ENCODE measurements at regions not wholly inside any gene's neighbourhood (a gene's known extent, or its start where the extent isn't known, plus 50 kb on each side); places are given as distances from the start of the nearest gene placed in this dataset.

DNA sequence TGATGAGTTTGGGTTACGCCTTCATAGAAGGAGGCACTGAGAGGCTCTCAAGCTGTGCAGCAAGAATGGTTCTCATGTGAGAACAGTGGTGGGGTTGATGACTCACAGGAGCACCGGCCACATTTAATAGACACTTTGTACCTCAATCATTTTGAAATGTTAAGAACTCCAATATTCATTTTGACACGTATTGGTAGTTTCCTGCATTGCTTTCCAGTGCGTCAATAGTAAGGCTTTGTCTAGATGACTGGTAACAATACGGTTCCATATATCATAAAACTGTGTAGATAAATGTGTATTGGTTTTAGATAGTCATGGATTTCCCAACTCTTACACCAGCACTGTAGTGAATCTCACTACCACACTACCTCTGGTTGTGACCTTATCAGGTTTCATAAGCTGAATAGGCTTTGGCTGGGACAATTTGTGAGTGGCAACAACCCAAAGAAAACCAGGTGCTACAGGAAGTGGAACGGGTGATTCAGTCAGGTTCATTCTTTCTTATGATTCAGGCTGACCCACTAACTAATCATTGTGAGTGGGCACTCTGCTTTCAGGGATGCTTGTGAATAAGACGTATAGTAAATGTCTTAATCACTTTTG lies 362.6 kb downstream of the KLF5 start:
- ATAC-seq (no peak), DNase-seq (ENCODE audit: low read depth, low spot score) (no peak)
- TF ChIP-seq TCF7L2 (IDR thresholded peaks at IDR 0.05; ENCODE audit: low read depth, low read length) = no peak
- TF ChIP-seq, protein P1, sequence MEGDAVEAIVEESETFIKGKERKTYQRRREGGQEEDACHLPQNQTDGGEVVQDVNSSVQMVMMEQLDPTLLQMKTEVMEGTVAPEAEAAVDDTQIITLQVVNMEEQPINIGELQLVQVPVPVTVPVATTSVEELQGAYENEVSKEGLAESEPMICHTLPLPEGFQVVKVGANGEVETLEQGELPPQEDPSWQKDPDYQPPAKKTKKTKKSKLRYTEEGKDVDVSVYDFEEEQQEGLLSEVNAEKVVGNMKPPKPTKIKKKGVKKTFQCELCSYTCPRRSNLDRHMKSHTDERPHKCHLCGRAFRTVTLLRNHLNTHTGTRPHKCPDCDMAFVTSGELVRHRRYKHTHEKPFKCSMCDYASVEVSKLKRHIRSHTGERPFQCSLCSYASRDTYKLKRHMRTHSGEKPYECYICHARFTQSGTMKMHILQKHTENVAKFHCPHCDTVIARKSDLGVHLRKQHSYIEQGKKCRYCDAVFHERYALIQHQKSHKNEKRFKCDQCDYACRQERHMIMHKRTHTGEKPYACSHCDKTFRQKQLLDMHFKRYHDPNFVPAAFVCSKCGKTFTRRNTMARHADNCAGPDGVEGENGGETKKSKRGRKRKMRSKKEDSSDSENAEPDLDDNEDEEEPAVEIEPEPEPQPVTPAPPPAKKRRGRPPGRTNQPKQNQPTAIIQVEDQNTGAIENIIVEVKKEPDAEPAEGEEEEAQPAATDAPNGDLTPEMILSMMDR (IDR thresholded peaks at IDR 0.05) = no peak
- TF ChIP-seq, protein P2, sequence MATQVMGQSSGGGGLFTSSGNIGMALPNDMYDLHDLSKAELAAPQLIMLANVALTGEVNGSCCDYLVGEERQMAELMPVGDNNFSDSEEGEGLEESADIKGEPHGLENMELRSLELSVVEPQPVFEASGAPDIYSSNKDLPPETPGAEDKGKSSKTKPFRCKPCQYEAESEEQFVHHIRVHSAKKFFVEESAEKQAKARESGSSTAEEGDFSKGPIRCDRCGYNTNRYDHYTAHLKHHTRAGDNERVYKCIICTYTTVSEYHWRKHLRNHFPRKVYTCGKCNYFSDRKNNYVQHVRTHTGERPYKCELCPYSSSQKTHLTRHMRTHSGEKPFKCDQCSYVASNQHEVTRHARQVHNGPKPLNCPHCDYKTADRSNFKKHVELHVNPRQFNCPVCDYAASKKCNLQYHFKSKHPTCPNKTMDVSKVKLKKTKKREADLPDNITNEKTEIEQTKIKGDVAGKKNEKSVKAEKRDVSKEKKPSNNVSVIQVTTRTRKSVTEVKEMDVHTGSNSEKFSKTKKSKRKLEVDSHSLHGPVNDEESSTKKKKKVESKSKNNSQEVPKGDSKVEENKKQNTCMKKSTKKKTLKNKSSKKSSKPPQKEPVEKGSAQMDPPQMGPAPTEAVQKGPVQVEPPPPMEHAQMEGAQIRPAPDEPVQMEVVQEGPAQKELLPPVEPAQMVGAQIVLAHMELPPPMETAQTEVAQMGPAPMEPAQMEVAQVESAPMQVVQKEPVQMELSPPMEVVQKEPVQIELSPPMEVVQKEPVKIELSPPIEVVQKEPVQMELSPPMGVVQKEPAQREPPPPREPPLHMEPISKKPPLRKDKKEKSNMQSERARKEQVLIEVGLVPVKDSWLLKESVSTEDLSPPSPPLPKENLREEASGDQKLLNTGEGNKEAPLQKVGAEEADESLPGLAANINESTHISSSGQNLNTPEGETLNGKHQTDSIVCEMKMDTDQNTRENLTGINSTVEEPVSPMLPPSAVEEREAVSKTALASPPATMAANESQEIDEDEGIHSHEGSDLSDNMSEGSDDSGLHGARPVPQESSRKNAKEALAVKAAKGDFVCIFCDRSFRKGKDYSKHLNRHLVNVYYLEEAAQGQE (IDR thresholded peaks at IDR 0.05; ENCODE audit: insufficient read depth in 1 of 2, low read depth in 2 of 2, low read length in 1 of 2) = no peak
- TF ChIP-seq POLR2AphosphoS5 (IDR thresholded peaks at IDR 0.05; ENCODE audit: low read depth, low read length) = no peak
- TF ChIP-seq SIN3A (IDR thresholded peaks at IDR 0.05; ENCODE audit: borderline replicate concordance, insufficient read depth, low read depth, low read length) = no peak
- BruUV-seq (replicated peaks) = no TSS peak
- H3K27me3 ChIP-seq (ENCODE audit: control insufficient read depth, insufficient read depth, low read length) = no peaks in the 10 kb centered on the region
- no peaks in the 10 kb centered on the region for H3K4me1 ChIP-seq (ENCODE audit: control insufficient read depth, insufficient read depth, low read length)
- H3K36me3 ChIP-seq (ENCODE audit: control insufficient read depth, insufficient read depth, low read length) = no peaks in the 10 kb centered on the region
- H3K27ac ChIP-seq (ENCODE audit: low read length) = no peak overlapping the region
- H3K9me3 ChIP-seq (ENCODE audit: control insufficient read depth, insufficient read depth, low read depth, low read length) = no peaks in the 10 kb centered on the region
- ChIA-PET CTCF (no interaction called here), POLR2A (no interaction called here)
- intact Hi-C loops (cut with micrococcal nuclease; ENCODE audit: unreplicated experiment) = no loop called here
- in situ Hi-C loops (cut with HindIII; ENCODE audit: low pct_unique_long_range_greater_than_20kb, low sequenced_read_pairs) = no loop called here
- H3K4me3 ChIP-seq (ENCODE audit: low read depth in 2 of 2, low read length in 2 of 2) = no peak overlapping the region

DNA sequence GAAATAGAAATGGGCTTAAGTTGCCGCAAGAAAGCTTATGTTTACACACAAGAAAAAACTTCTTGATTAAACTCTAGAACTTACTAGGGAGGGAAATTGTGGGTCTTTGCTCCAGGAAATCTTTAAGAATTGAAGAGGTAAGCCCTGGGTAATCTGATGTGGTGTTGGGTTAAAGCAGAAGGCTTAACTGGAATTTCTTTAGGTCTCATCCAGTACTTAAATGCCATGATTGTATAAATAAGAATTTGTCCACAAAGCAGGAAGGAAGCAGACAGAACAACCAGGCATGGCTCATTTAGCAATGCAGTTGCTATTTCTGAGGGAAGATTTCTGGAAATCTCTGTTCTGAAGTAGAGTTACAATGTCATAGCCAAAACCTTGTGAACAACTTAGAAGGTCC lies 360.4 kb downstream of the KLF5 start:
- no TSS peak for BruUV-seq (replicated peaks)
- H3K27ac ChIP-seq (ENCODE audit: low read length) = no peak overlapping the region
- H3K27me3 ChIP-seq (ENCODE audit: control insufficient read depth, insufficient read depth, low read length) = no peaks in the 10 kb centered on the region
- no peaks in the 10 kb centered on the region for H3K9me3 ChIP-seq (ENCODE audit: control insufficient read depth, insufficient read depth, low read depth, low read length)
- no peak for TF ChIP-seq POLR2AphosphoS5 (IDR thresholded peaks at IDR 0.05; ENCODE audit: low read depth, low read length)
- TF ChIP-seq, protein P2 (IDR thresholded peaks at IDR 0.05; ENCODE audit: insufficient read depth in 1 of 2, low read depth in 2 of 2, low read length in 1 of 2) = no peak
- no peak for TF ChIP-seq SIN3A (IDR thresholded peaks at IDR 0.05; ENCODE audit: borderline replicate concordance, insufficient read depth, low read depth, low read length)
- no peak for TF ChIP-seq TCF7L2 (IDR thresholded peaks at IDR 0.05; ENCODE audit: low read depth, low read length)
- TF ChIP-seq, protein P1 (IDR thresholded peaks at IDR 0.05) = no peak
- ATAC-seq (no peak), DNase-seq (ENCODE audit: low read depth, low spot score) (no peak)
- in situ Hi-C loops (cut with HindIII; ENCODE audit: low pct_unique_long_range_greater_than_20kb, low sequenced_read_pairs) = no loop called here
- H3K4me1 ChIP-seq (ENCODE audit: control insufficient read depth, insufficient read depth, low read length) = no peaks in the 10 kb centered on the region
- H3K36me3 ChIP-seq (ENCODE audit: control insufficient read depth, insufficient read depth, low read length) = no peaks in the 10 kb centered on the region
- intact Hi-C loops (cut with micrococcal nuclease; ENCODE audit: unreplicated experiment) = no loop called here
- ChIA-PET CTCF (no interaction called here), POLR2A (no interaction called here)
- no peak overlapping the region for H3K4me3 ChIP-seq (ENCODE audit: low read depth in 2 of 2, low read length in 2 of 2)
